DMS114 treated with DMSO at 0.1 percent for 48 hours (cell line): ENCODE measurements at regions not wholly inside any gene's neighbourhood (a gene's known extent, or its start where the extent isn't known, plus 50 kb on each side); places are given as distances from the start of the nearest gene placed in this dataset.
"Not testable (repeated sequence)": the region's sequence is repeated elsewhere in the genome, so short reads cannot be mapped to it uniquely, and the experiment has no call there.

Experiments used
- DNase-seq: peaks from one replicate; lab custom pipeline; 2025; ENCODE audit not compliant: unreplicated experiment; lab: John Stamatoyannopoulos, UW

- no peak for DNase-seq
Measured at GRCh38 chr9:104269996-104270963, 176.2 kb downstream of the SMC2 start.

DNA sequence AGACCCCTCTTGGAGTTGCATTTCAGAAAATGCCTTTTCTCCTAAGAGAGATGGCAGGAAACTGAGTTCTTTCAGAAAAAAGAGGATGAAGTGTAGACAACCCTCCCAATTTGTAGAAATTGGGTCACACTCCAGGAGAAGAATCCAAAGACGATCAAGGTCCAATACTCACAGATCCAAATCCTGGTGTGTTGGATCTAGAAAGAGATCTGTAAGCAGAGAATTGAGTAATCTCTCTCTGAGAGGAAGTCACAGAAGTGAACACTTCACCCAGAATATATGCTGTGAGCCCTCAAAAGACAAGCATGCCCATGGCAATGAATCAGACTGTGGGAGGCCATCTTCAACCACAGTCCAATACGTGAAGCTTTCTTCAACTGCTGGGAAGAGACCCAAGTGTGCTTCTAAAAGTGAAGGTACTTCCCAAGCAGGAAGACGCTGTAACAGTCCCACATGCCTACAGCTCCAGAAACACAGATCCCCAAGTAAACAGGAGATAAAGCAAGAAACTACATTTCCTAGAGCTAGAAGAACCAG, 182.7 kb downstream of the SMC2 start:
- no peak for DNase-seq

- DNase-seq = no peak
Measured at GRCh38 chr9:104278929-104279496, 184.9 kb downstream of the SMC2 start.

- no peak for DNase-seq
Measured at GRCh38 chr9:104279535-104280177, 185.5 kb downstream of the SMC2 start.

DNA sequence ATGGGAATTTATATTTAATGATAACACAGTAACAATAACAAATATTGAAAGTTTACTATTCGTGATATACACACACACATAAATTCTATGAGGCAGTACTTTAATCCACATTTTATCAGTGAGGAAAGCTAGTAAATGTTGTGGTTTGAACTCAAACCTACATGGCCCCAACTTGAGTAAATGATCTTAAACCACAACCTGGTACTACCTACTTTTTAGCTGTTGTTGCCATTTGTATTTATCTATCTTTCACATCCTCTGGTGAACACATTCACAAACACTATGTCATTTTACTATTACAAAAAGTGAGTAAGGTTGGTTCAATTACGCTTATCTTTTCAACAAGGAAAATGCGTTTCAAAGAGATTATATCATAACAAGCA, 186.1 kb downstream of the SMC2 start:
- no peak for DNase-seq

DNA sequence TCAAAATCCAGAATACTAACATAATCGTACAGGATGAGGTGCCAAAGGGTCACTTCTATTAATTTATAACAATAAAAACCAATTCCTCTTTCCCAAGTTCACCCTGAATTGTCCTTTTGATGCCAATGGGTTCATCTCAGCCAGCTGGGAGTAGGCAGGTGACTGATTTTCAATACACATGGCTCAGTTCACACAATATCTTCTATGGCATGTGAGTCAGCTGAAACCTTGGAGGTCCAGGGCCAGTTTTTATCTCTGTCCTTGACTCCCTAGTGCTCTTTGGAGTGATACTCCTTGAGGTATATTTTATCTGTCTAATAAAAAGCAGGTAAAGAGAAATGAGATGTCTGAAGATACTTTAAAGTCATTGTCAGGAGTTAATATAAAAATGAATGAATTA, 186.6 kb downstream of the SMC2 start:
- no peak for DNase-seq

DNA sequence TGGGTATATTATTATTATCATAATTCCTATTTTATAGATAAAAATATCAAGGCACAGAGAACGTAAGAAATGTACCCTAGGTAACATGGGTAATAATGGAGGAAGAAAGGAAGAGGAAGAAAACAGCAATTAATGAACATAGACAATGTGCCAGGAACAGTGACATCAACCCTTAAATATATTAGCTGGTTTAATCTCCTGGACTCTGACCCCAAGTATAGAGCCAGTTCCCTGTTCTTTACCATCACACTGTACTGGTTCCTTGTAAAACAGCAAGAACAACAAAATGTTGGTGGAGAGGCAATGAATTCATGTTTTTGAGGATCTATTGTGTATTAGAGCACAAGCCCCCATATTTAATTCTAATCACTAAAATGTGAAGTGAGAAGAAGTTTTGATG, 192.1 kb downstream of the SMC2 start:
- no peak for DNase-seq

GRCh38 chr9:104286799-104287198, 192.7 kb downstream of the SMC2 start:
- no peak for DNase-seq

- no peak for DNase-seq
Measured at GRCh38 chr9:104287253-104287878, 193.3 kb downstream of the SMC2 start.

- DNase-seq = no peak
Measured at GRCh38 chr9:104293877-104294276, 199.8 kb downstream of the SMC2 start.

DNA sequence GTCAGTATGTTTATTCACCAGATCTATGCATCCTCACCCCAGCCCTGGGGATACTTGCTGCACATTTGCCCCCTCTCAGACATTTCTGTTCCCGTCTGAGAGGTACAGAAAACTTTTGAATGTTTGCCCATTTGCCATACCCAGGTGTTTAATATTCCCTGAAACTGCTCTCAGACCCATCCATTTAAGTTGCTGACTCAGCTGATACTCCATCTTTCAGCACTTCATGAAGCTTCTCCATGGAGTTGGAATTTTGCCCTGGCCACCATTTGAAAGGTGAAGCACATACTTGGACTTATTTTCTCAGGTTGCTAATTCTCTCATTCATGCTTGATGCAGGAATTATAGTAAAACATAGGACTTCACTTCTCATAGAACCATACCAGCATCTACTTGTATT, 203.9 kb upstream of the OR13F1 start:
- no peak for DNase-seq

DNA sequence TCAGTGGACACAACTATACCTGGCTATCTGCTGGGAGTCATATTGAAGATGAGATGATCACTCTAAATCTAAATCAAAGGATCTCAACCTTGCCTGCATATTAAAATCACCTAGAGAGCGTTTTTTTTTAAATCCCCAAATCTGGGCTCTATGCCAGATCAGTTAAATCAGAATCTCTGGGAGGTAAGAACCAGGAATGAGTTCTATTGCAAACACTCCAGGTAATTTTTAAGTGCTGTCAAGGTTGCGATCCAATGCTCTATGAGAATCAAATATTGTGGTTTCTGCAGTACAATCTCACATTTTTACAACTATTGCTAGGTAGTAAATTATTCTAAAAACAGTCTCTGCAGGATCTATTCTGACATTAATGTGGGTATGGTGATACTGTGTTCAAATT, 202.3 kb upstream of the OR13F1 start:
- DNase-seq = no peak

- no peak for DNase-seq
Measured at GRCh38 chr9:104302775-104303174, 201.3 kb upstream of the OR13F1 start.

DNA sequence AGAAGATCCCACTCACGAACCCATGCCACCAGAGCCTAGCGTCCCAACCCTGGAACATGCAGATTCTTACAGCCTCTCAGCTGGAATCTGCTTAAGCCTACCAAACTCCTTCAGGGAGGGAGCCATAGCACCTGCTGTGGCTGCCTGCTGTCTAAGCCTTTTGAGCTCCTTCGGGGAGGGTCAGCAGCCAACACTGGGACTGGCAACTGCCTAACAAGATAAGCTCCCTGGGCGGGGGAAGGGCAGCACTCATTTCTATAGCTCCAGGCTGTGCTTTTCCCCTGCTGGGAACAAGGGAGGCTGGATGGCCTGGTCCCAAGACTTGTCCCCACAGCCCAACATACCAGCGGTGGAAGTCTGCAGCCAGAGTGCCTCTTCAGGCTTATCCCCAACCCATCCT, 199.1 kb upstream of the OR13F1 start:
- DNase-seq = no peak

DNA sequence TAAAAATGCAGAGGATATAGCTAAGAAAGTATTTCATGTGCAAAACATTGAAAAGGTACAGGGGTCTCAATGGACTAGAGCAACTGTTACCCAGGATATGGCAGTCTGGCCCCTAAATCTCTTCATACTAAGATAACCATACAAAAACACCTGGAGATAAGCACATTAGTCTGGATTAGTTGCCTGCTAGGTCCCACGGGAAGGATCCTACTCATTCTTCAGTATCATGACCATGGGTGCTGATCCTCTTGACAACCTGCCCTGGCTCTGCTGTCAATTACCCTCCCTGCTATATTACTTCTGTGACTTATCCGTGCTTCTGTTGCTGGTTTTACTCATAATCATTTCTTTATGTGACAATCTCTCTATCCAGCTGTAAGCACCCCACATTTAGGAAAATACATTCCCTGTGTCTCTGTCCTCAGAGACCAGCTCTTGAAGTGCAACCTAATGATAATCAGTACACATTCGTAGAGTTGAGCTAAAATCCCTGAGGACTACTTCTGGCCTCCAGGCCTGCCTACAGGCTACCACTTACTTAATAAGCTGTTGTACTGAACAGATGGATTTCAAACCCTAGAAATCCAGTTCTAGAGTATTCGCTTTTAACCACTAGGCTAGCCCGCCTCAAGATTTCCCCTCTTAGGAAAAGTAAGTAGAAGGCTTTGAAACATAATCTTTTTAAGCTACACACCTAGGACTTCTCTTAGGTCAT, 190.5 kb upstream of the OR13F1 start:
- no peak for DNase-seq

GRCh38 chr9:104316201-104317009, 187.7 kb upstream of the OR13F1 start:
- DNase-seq = not testable (repeated sequence)

GRCh38 chr9:104319198-104319597, 184.9 kb upstream of the OR13F1 start:
- no peak for DNase-seq

GRCh38 chr9:104319685-104320084, 184.4 kb upstream of the OR13F1 start:
- DNase-seq = no peak

- no peak for DNase-seq
Measured at GRCh38 chr9:104322596-104322995, 181.5 kb upstream of the OR13F1 start.
